ENCODE measurements at regions not wholly inside any gene's neighbourhood (a gene's known extent, or its start where the extent isn't known, plus 50 kb on each side); places are given as distances from the start of the nearest gene placed in this dataset.

DNA sequence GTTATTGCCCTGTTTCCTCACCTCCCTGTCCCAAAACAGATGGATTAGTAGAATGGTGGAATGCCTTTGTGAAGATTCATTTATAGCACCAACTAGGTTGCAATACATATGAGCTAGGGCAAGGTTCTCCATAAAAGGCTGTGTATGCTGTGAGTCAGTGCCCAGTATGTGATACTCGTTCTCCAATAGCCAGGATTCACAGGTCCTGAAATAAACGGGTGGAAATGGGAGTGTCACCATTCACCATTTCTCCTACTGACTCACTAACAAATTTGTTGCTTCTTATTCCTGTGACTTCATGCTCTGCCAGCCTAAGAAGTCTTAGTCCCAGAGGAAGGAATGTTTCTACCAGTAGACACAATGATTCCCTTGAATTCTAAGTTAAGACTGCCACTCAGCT, 1745.4 kb downstream of the SLITRK1 start:
- TF ChIP-seq, protein P1, sequence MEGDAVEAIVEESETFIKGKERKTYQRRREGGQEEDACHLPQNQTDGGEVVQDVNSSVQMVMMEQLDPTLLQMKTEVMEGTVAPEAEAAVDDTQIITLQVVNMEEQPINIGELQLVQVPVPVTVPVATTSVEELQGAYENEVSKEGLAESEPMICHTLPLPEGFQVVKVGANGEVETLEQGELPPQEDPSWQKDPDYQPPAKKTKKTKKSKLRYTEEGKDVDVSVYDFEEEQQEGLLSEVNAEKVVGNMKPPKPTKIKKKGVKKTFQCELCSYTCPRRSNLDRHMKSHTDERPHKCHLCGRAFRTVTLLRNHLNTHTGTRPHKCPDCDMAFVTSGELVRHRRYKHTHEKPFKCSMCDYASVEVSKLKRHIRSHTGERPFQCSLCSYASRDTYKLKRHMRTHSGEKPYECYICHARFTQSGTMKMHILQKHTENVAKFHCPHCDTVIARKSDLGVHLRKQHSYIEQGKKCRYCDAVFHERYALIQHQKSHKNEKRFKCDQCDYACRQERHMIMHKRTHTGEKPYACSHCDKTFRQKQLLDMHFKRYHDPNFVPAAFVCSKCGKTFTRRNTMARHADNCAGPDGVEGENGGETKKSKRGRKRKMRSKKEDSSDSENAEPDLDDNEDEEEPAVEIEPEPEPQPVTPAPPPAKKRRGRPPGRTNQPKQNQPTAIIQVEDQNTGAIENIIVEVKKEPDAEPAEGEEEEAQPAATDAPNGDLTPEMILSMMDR (conservative IDR thresholded peaks at IDR 0.05; ENCODE audit: low read length): no peak
- no peak for TF ChIP-seq EZH2phosphoT487 (IDR thresholded peaks at IDR 0.05; ENCODE audit: borderline replicate concordance, low read depth, low read length)
